ENCODE measurements at regions not wholly inside any gene's neighbourhood (a gene's known extent, or its start where the extent isn't known, plus 50 kb on each side); places are given as distances from the start of the nearest gene placed in this dataset.
A peak's percentile ranks its signal among the peaks of the same experiment; 100 is the strongest.

GRCh38 chr4:189090174-189090814, 850.4 kb upstream of the FRG1 start:
- Histone ChIP-seq H3K27me3 (ENCODE audit: insufficient read depth, low read length) (no peaks in the 10 kb centered on the region), H3K36me3 (ENCODE audit: insufficient read depth, low read length) (no peaks in the 10 kb centered on the region), H3K79me2 (ENCODE audit: control insufficient read depth, insufficient read depth, low read length, unreplicated experiment) (no peaks in the 10 kb centered on the region), H3K4me3 (ENCODE audit: low read depth, low read length) (no peak overlapping the region), H2AFZ (ENCODE audit: low read length, unreplicated experiment) (no peak overlapping the region), H3K27ac (ENCODE audit: low read depth, low read length) (no peak overlapping the region), H3K4me1 (ENCODE audit: control insufficient read depth, insufficient read depth, low read length, unreplicated experiment) (no peaks in the 10 kb centered on the region)

DNA sequence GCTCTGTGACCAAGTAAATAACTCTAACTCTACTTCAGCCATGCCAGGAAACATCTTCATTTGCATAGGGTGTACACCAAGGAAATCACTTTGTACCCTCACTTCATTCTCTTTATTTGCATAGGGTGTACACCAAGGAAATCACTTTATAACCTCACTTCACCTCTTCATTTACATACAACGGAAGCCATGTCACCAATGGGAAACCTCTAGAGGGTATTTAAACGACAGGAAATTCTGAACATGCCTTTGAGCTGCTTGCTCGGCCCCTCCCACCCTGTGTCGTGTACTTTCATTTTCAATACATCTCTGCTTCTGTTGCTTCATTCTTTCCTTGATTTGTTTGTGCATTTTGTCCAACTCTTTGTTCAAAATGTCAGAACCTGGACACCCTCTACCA, 848.1 kb upstream of the FRG1 start:
- Histone ChIP-seq H3K36me3 (ENCODE audit: insufficient read depth, low read length) (no peaks in the 10 kb centered on the region), H3K4me3 (ENCODE audit: low read depth, low read length) (peak overlapping the region; percentile 58), H2AFZ (ENCODE audit: low read length, unreplicated experiment) (peak overlapping the region; percentile 84), H3K27ac (ENCODE audit: low read depth, low read length) (no peak overlapping the region), H3K27me3 (ENCODE audit: insufficient read depth, low read length) (no peaks in the 10 kb centered on the region), H3K4me1 (ENCODE audit: control insufficient read depth, insufficient read depth, low read length, unreplicated experiment) (no peaks in the 10 kb centered on the region), H3K79me2 (ENCODE audit: control insufficient read depth, insufficient read depth, low read length, unreplicated experiment) (no peaks in the 10 kb centered on the region)

- Histone ChIP-seq H2AFZ (ENCODE audit: low read length, unreplicated experiment) (no peak overlapping the region), H3K4me3 (ENCODE audit: low read depth, low read length) (no peak overlapping the region), H3K27ac (ENCODE audit: low read depth, low read length) (no peak overlapping the region)
Observed at GRCh38 chr4:189096108-189096507, 844.6 kb upstream of the FRG1 start.

GRCh38 chr4:189096717-189097116, 844.0 kb upstream of the FRG1 start:
- H2AFZ ChIP-seq (ENCODE audit: low read length, unreplicated experiment) = no peak overlapping the region
- H3K4me1 ChIP-seq (ENCODE audit: control insufficient read depth, insufficient read depth, low read length, unreplicated experiment) = no peaks in the 10 kb centered on the region
- H3K79me2 ChIP-seq (ENCODE audit: control insufficient read depth, insufficient read depth, low read length, unreplicated experiment) = no peaks in the 10 kb centered on the region
- H3K27me3 ChIP-seq (ENCODE audit: insufficient read depth, low read length) = no peaks in the 10 kb centered on the region
- no peaks in the 10 kb centered on the region for H3K36me3 ChIP-seq (ENCODE audit: insufficient read depth, low read length)
- no peak overlapping the region for H3K4me3 ChIP-seq (ENCODE audit: low read depth, low read length)
- H3K27ac ChIP-seq (ENCODE audit: low read depth, low read length) = no peak overlapping the region

More at GRCh38 chr4:189096108-189096507, 844.6 kb upstream of the FRG1 start:
- Histone ChIP-seq H3K79me2 (ENCODE audit: control insufficient read depth, insufficient read depth, low read length, unreplicated experiment) (no peaks in the 10 kb centered on the region), H3K27me3 (ENCODE audit: insufficient read depth, low read length) (no peaks in the 10 kb centered on the region), H3K36me3 (ENCODE audit: insufficient read depth, low read length) (no peaks in the 10 kb centered on the region), H3K4me1 (ENCODE audit: control insufficient read depth, insufficient read depth, low read length, unreplicated experiment) (no peaks in the 10 kb centered on the region)

GRCh38 chr4:189098932-189099696, 841.6 kb upstream of the FRG1 start:
- H3K79me2 ChIP-seq (ENCODE audit: control insufficient read depth, insufficient read depth, low read length, unreplicated experiment) = no peaks in the 10 kb centered on the region
- no peak overlapping the region for H3K4me3 ChIP-seq (ENCODE audit: low read depth, low read length)
- no peaks in the 10 kb centered on the region for H3K4me1 ChIP-seq (ENCODE audit: control insufficient read depth, insufficient read depth, low read length, unreplicated experiment)
- H3K27ac ChIP-seq (ENCODE audit: low read depth, low read length) = no peak overlapping the region
- H3K36me3 ChIP-seq (ENCODE audit: insufficient read depth, low read length) = no peaks in the 10 kb centered on the region
- no peak overlapping the region for H2AFZ ChIP-seq (ENCODE audit: low read length, unreplicated experiment)
- no peaks in the 10 kb centered on the region for H3K27me3 ChIP-seq (ENCODE audit: insufficient read depth, low read length)

GRCh38 chr4:189113389-189113888, 827.2 kb upstream of the FRG1 start:
- H3K27ac ChIP-seq (ENCODE audit: low read depth, low read length) = no peak overlapping the region

DNA sequence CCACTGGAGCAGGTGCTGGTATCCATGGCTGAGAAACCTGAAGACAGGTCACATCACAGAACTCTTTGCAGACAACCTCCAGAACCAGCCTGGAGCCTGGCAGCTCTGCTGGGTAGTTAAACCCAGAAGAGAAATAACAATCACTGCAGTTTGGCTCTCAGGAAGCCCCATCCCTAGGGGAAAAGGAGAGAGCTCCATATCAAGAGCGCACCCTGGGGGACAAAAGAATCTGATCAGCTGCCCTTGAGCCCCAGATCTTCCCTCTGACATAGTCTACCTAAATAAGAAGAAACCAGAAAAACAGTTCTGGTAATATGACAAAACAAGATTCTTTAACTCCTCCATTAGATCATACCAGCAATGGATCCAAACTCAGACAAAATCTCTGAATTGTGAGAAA, 823.2 kb upstream of the FRG1 start:
- H3K4me3 ChIP-seq (ENCODE audit: low read depth, low read length) = no peak overlapping the region
- no peak overlapping the region for H2AFZ ChIP-seq (ENCODE audit: low read length, unreplicated experiment)
- no peaks in the 10 kb centered on the region for H3K36me3 ChIP-seq (ENCODE audit: insufficient read depth, low read length)
- H3K27me3 ChIP-seq (ENCODE audit: insufficient read depth, low read length) = no peaks in the 10 kb centered on the region
- H3K79me2 ChIP-seq (ENCODE audit: control insufficient read depth, insufficient read depth, low read length, unreplicated experiment) = no peaks in the 10 kb centered on the region
- H3K4me1 ChIP-seq (ENCODE audit: control insufficient read depth, insufficient read depth, low read length, unreplicated experiment) = no peaks in the 10 kb centered on the region
- no peak overlapping the region for H3K27ac ChIP-seq (ENCODE audit: low read depth, low read length)

More at GRCh38 chr4:189113389-189113888, 827.2 kb upstream of the FRG1 start:
- H3K79me2 ChIP-seq (ENCODE audit: control insufficient read depth, insufficient read depth, low read length, unreplicated experiment) = no peaks in the 10 kb centered on the region
- no peak overlapping the region for H3K4me3 ChIP-seq (ENCODE audit: low read depth, low read length)
- H3K27me3 ChIP-seq (ENCODE audit: insufficient read depth, low read length) = no peaks in the 10 kb centered on the region
- H3K4me1 ChIP-seq (ENCODE audit: control insufficient read depth, insufficient read depth, low read length, unreplicated experiment) = no peaks in the 10 kb centered on the region
- no peak overlapping the region for H2AFZ ChIP-seq (ENCODE audit: low read length, unreplicated experiment)
- no peaks in the 10 kb centered on the region for H3K36me3 ChIP-seq (ENCODE audit: insufficient read depth, low read length)

- H3K27me3 ChIP-seq (ENCODE audit: insufficient read depth, low read length) = no peaks in the 10 kb centered on the region
- no peaks in the 10 kb centered on the region for H3K36me3 ChIP-seq (ENCODE audit: insufficient read depth, low read length)
- no peaks in the 10 kb centered on the region for H3K79me2 ChIP-seq (ENCODE audit: control insufficient read depth, insufficient read depth, low read length, unreplicated experiment)
- H3K4me1 ChIP-seq (ENCODE audit: control insufficient read depth, insufficient read depth, low read length, unreplicated experiment) = no peaks in the 10 kb centered on the region
- H2AFZ ChIP-seq (ENCODE audit: low read length, unreplicated experiment) = no peak overlapping the region
- H3K4me3 ChIP-seq (ENCODE audit: low read depth, low read length) = no peak overlapping the region
- no peak overlapping the region for H3K27ac ChIP-seq (ENCODE audit: low read depth, low read length)
Observed at GRCh38 chr4:189121336-189121735, 819.3 kb upstream of the FRG1 start.

GRCh38 chr4:189124149-189124758, 816.4 kb upstream of the FRG1 start:
- H3K36me3 ChIP-seq (ENCODE audit: insufficient read depth, low read length) = no peaks in the 10 kb centered on the region
- H3K4me1 ChIP-seq (ENCODE audit: control insufficient read depth, insufficient read depth, low read length, unreplicated experiment) = no peaks in the 10 kb centered on the region
- no peak overlapping the region for H3K27ac ChIP-seq (ENCODE audit: low read depth, low read length)
- no peaks in the 10 kb centered on the region for H3K79me2 ChIP-seq (ENCODE audit: control insufficient read depth, insufficient read depth, low read length, unreplicated experiment)
- H3K4me3 ChIP-seq (ENCODE audit: low read depth, low read length) = no peak overlapping the region
- H3K27me3 ChIP-seq (ENCODE audit: insufficient read depth, low read length) = no peaks in the 10 kb centered on the region
- H2AFZ ChIP-seq (ENCODE audit: low read length, unreplicated experiment) = peak overlapping the region; percentile 58

DNA sequence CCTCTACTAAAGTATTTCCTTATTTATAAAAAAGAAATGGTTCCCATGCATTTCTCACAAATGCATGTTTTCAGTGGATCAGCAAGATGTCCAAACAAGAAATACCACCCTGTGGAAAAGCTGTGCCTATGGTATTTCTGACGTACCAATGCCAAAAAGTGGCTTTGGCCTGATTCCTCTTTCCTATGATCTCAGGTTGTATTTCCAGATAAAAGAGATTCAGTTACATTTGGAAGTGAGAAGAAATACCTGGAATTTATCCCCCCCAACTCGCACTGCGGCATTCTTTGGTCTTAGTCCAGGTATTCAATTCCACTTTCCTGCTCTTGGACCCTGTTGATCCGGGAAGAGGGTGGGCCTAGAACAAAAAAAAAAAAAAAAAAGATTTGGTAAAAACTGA, 815.9 kb upstream of the FRG1 start:
- no peak overlapping the region for H2AFZ ChIP-seq (ENCODE audit: low read length, unreplicated experiment)
- no peak overlapping the region for H3K27ac ChIP-seq (ENCODE audit: low read depth, low read length)
- H3K4me3 ChIP-seq (ENCODE audit: low read depth, low read length) = no peak overlapping the region
- no peaks in the 10 kb centered on the region for H3K79me2 ChIP-seq (ENCODE audit: control insufficient read depth, insufficient read depth, low read length, unreplicated experiment)
- no peaks in the 10 kb centered on the region for H3K27me3 ChIP-seq (ENCODE audit: insufficient read depth, low read length)
- H3K4me1 ChIP-seq (ENCODE audit: control insufficient read depth, insufficient read depth, low read length, unreplicated experiment) = no peaks in the 10 kb centered on the region
- no peaks in the 10 kb centered on the region for H3K36me3 ChIP-seq (ENCODE audit: insufficient read depth, low read length)
